Breast epithelium (tissue), 4 donors: ENCODE measurements at regions not wholly inside any gene's neighbourhood (a gene's known extent, or its start where the extent isn't known, plus 50 kb on each side); places are given as distances from the start of the nearest gene placed in this dataset.

Experiments used
- DNase-seq, 2 donors: peaks; one replicate each; pipeline ENCODE4 v3.0.0-alpha.2; 2019; ENCODE audit warnings: low spot score in 2 of 2
- H3K27ac ChIP-seq, 2 donors: fragments of 200-600 bp; sonication (generic) in 1 of 2; one replicate each; pipeline ENCODE4 v1.5.1; 2016 to 2019; ENCODE audit warnings: mild to moderate bottlenecking in 1 of 2
- H3K27me3 ChIP-seq, 2 donors: fragments of 200-600 bp; sonication (generic) in 1 of 2; one replicate each; pipeline versions ENCODE4 v1.5.1 to v1.6.0; 2017 to 2019; ENCODE audit warnings: control low read depth in 1 of 2, mild to moderate bottlenecking in 1 of 2
- H3K36me3 ChIP-seq: fragments of 200-600 bp; one replicate; pipeline ENCODE4 v1.5.1; 2019
- H3K4me1 ChIP-seq, 2 donors: fragments of 200-600 bp; sonication (generic); one replicate each; pipeline ENCODE4 v1.5.1; 2016 to 2019; ENCODE audit warnings: control low read depth in 1 of 2
- H3K4me3 ChIP-seq, 3 donors: fragments of 200-600 bp; sonication (generic); 1 replicate in 2 of 3; 2 replicates in 1 of 3; pipeline ENCODE4 v1.5.1; 2016 to 2019; ENCODE audit warnings: mild to moderate bottlenecking in 3 of 3, moderate library complexity in 2 of 3
- H3K9me3 ChIP-seq, 2 donors: fragments of 200-600 bp; sonication (generic) in 1 of 2; one replicate each; pipeline ENCODE4 v1.5.1; 2016 to 2019; ENCODE audit warnings: control low read depth in 1 of 2
- CTCF ChIP-seq, 3 donors: fragments of 450-650 bp; IDR thresholded peaks; one replicate each; pipeline ENCODE4 v1.5.1; 2016 to 2017; ENCODE audit warnings: antibody characterized with exemption in 3 of 3, mild to moderate bottlenecking in 3 of 3, moderate library complexity in 3 of 3
- POLR2A ChIP-seq: fragments of 450-650 bp; IDR thresholded peaks from one replicate; pipeline ENCODE4 v1.6.1; 2016; ENCODE audit warnings: antibody characterized with exemption, mild to moderate bottlenecking, moderate library complexity
- POLR2AphosphoS5 ChIP-seq, 3 donors: sonication (generic); formaldehyde crosslinking; IDR thresholded peaks; one replicate each; pipeline ENCODE4 v1.6.1; 2017; ENCODE audit warnings: antibody characterized with exemption in 3 of 3
- intact Hi-C: fragments of 100-400 bp; cut with DNase I; formaldehyde crosslinking; loops from one replicate; pipeline ENCODE4 v1.15.1; 2023; ENCODE audit warnings: low total_unique reads

- no peak overlapping the region for H3K27ac ChIP-seq
- TF ChIP-seq POLR2AphosphoS5 (IDR thresholded peaks at IDR 0.05) (no peak), POLR2A (no peak), CTCF (IDR thresholded peaks at IDR 0.05) (no peak)
- H3K36me3 ChIP-seq = no peaks in the 10 kb centered on the region
- no peak for DNase-seq
- no peak overlapping the region for H3K4me3 ChIP-seq
- no peaks in the 10 kb centered on the region for H3K4me1 ChIP-seq
- no peaks in the 10 kb centered on the region for H3K27me3 ChIP-seq
- H3K9me3 ChIP-seq = peaks cover 0 to 5% of the 10 kb centered on the region in 2 donors
- intact Hi-C loops = no loop called here
Measured at GRCh38 chr11:127656116-127656836, 655.7 kb upstream of the KIRREL3 start.

GRCh38 chr11:127653076-127653475, 652.5 kb upstream of the KIRREL3 start:
- no peaks in the 10 kb centered on the region for H3K36me3 ChIP-seq
- H3K27ac ChIP-seq = no peak overlapping the region
- DNase-seq = no peak
- no peak overlapping the region for H3K4me3 ChIP-seq
- no peaks in the 10 kb centered on the region for H3K27me3 ChIP-seq
- intact Hi-C loops = no loop called here
- TF ChIP-seq POLR2AphosphoS5 (IDR thresholded peaks at IDR 0.05) = no peak
- TF ChIP-seq CTCF (IDR thresholded peaks at IDR 0.05) = no peak
- no peaks in the 10 kb centered on the region for H3K4me1 ChIP-seq
- H3K9me3 ChIP-seq = no peaks in the 10 kb centered on the region

GRCh38 chr11:127651888-127652221, 651.3 kb upstream of the KIRREL3 start:
- H3K27me3 ChIP-seq = no peaks in the 10 kb centered on the region
- H3K36me3 ChIP-seq = no peaks in the 10 kb centered on the region
- no peak overlapping the region for H3K27ac ChIP-seq
- no peak for DNase-seq
- intact Hi-C loops = no loop called here
- no peak for TF ChIP-seq POLR2A
- no peak for TF ChIP-seq POLR2AphosphoS5 (IDR thresholded peaks at IDR 0.05)
- no peak for TF ChIP-seq CTCF (IDR thresholded peaks at IDR 0.05)
- H3K4me1 ChIP-seq = no peaks in the 10 kb centered on the region
- H3K9me3 ChIP-seq = no peaks in the 10 kb centered on the region
- H3K4me3 ChIP-seq = no peak overlapping the region

GRCh38 chr11:127651175-127651887, 650.8 kb upstream of the KIRREL3 start:
- TF ChIP-seq POLR2A = no peak
- TF ChIP-seq CTCF (IDR thresholded peaks at IDR 0.05) = no peak
- TF ChIP-seq POLR2AphosphoS5 (IDR thresholded peaks at IDR 0.05) = no peak
- no peak for DNase-seq
- intact Hi-C loops = no loop called here
- H3K27me3 ChIP-seq = no peaks in the 10 kb centered on the region
- H3K27ac ChIP-seq = no peak overlapping the region
- H3K4me3 ChIP-seq = no peak overlapping the region
- H3K4me1 ChIP-seq = no peaks in the 10 kb centered on the region
- no peaks in the 10 kb centered on the region for H3K36me3 ChIP-seq
- H3K9me3 ChIP-seq = no peaks in the 10 kb centered on the region

GRCh38 chr11:127649958-127650357, 649.4 kb upstream of the KIRREL3 start:
- H3K4me1 ChIP-seq = no peaks in the 10 kb centered on the region
- intact Hi-C loops = no loop called here
- no peak for DNase-seq
- TF ChIP-seq POLR2A (no peak), POLR2AphosphoS5 (IDR thresholded peaks at IDR 0.05) (no peak), CTCF (IDR thresholded peaks at IDR 0.05) (no peak)
- no peaks in the 10 kb centered on the region for H3K9me3 ChIP-seq
- H3K4me3 ChIP-seq = no peak overlapping the region
- H3K27ac ChIP-seq = no peak overlapping the region
- H3K36me3 ChIP-seq = no peaks in the 10 kb centered on the region
- no peaks in the 10 kb centered on the region for H3K27me3 ChIP-seq
